GM12873 (cell line): ENCODE measurements at regions not wholly inside any gene's neighbourhood (a gene's known extent, or its start where the extent isn't known, plus 50 kb on each side); places are given as distances from the start of the nearest gene placed in this dataset.

ENCODE experiments used
- CTCF ChIP-seq: IDR thresholded peaks from 2 replicates; pipeline ENCODE4 v1.5.1; 2012; ENCODE audit warnings: low read depth, mild to moderate bottlenecking, moderate library complexity, low read length, control low read depth; ENCODE audit not compliant: insufficient read depth; ENCODE audit errors: missing control alignments

GRCh38 chr12:127245009-127245408 is 1022.0 kb upstream of the TMEM132C start:
- no peak for TF ChIP-seq CTCF

- TF ChIP-seq CTCF, result no peak
Measured at GRCh38 chr12:127245437-127245836, 1021.5 kb upstream of the TMEM132C start.

- TF ChIP-seq CTCF, result no peak
Measured at GRCh38 chr12:127247937-127248336, 1019.0 kb upstream of the TMEM132C start.

- TF ChIP-seq CTCF, result no peak
Measured at GRCh38 chr12:127249428-127249827, 1017.5 kb upstream of the TMEM132C start.

GRCh38 chr12:127253797-127254327 is 1013.1 kb upstream of the TMEM132C start:
- TF ChIP-seq CTCF, result no peak

- TF ChIP-seq CTCF, result no peak
Measured at GRCh38 chr12:127254420-127254955, 1012.5 kb upstream of the TMEM132C start.

GRCh38 chr12:127257366-127257935 is 1009.5 kb upstream of the TMEM132C start:
- no peak for TF ChIP-seq CTCF
